H54 (cell line): ENCODE measurements at regions not wholly inside any gene's neighbourhood (a gene's known extent, or its start where the extent isn't known, plus 50 kb on each side); places are given as distances from the start of the nearest gene placed in this dataset.
A peak's percentile ranks its signal among the peaks of the same experiment; 100 is the strongest.
"Not testable (repeated sequence)": the region's sequence is repeated elsewhere in the genome, so short reads cannot be mapped to it uniquely, and the experiment has no call there.

ENCODE experiments used
- DNase-seq: peaks from one replicate; pipeline ENCODE4 v3.0.0; 2011; ENCODE audit warnings: low spot score, mixed read lengths; ENCODE audit not compliant: insufficient read length
- FAIRE-seq: peaks from 3 replicates; lab custom pipeline; 2011; peaks lifted over from hg19 to GRCh38; lab: Jason Lieb, UNC
- POLR2A ChIP-seq: IDR thresholded peaks from 2 replicates; pipeline ENCODE4 v1.6.1; 2011; ENCODE audit warnings: low read depth, mild to moderate bottlenecking, low read length

GRCh38 chr5:89830691-89831090, 578.9 kb downstream of the CETN3 start:
- DNase-seq (no peak), FAIRE-seq (no peak)
- TF ChIP-seq POLR2A: no peak

- FAIRE-seq (no peak), DNase-seq (no peak)
- no peak for TF ChIP-seq POLR2A
Measured at GRCh38 chr5:89827960-89828359, 581.6 kb downstream of the CETN3 start.

- no peak for TF ChIP-seq POLR2A
- DNase-seq (no peak), FAIRE-seq (no peak)
Measured at GRCh38 chr5:89827359-89827758, 582.2 kb downstream of the CETN3 start.

GRCh38 chr5:89826938-89827337, 582.6 kb downstream of the CETN3 start:
- DNase-seq (no peak), FAIRE-seq (no peak)
- TF ChIP-seq POLR2A: no peak

GRCh38 chr5:89823046-89823445, 586.5 kb downstream of the CETN3 start:
- FAIRE-seq (no peak), DNase-seq (no peak)
- no peak for TF ChIP-seq POLR2A

- DNase-seq (no peak), FAIRE-seq (no peak)
- TF ChIP-seq POLR2A: no peak
Measured at GRCh38 chr5:89817841-89818240, 591.7 kb downstream of the CETN3 start.

GRCh38 chr5:89816038-89816437, 593.5 kb downstream of the CETN3 start:
- no peak for TF ChIP-seq POLR2A
- FAIRE-seq (no peak), DNase-seq (no peak)

- not testable (repeated sequence) for DNase-seq, FAIRE-seq
Measured at GRCh38 chr5:89800735-89801134, 608.8 kb downstream of the CETN3 start.

- not testable (repeated sequence) for FAIRE-seq, DNase-seq
Measured at GRCh38 chr5:89794504-89794903, 615.1 kb downstream of the CETN3 start.

GRCh38 chr5:89779734-89780133, 629.8 kb downstream of the CETN3 start:
- not testable (repeated sequence) for DNase-seq, FAIRE-seq

- TF ChIP-seq POLR2A: no peak
- DNase-seq: no peak
- FAIRE-seq: no peak
Measured at GRCh38 chr5:89777758-89778157, 631.8 kb downstream of the CETN3 start.

GRCh38 chr5:89769975-89770374, 639.6 kb downstream of the CETN3 start:
- peak; percentile 89 for FAIRE-seq
- DNase-seq: peak; percentile 9
- no peak for TF ChIP-seq POLR2A

- DNase-seq: no peak
- TF ChIP-seq POLR2A: no peak
- FAIRE-seq: no peak
Measured at GRCh38 chr5:89759802-89760201, 649.8 kb downstream of the CETN3 start.

- FAIRE-seq (no peak), DNase-seq (no peak)
- no peak for TF ChIP-seq POLR2A
Measured at GRCh38 chr5:89758146-89758545, 651.4 kb downstream of the CETN3 start.

- TF ChIP-seq POLR2A: no peak
- no peak for DNase-seq
- no peak for FAIRE-seq
Measured at GRCh38 chr5:89756955-89757354, 652.6 kb downstream of the CETN3 start.

GRCh38 chr5:89755024-89755423, 654.5 kb downstream of the CETN3 start:
- TF ChIP-seq POLR2A: no peak
- DNase-seq: no peak
- FAIRE-seq: no peak
